B cell (primary cell): ENCODE measurements at regions not wholly inside any gene's neighbourhood (a gene's known extent, or its start where the extent isn't known, plus 50 kb on each side); places are given as distances from the start of the nearest gene placed in this dataset.

Experiments
- ATAC-seq: fragments of 200-7000 bp; cut with Tn5 transposase; one replicate; pipeline ENCODE4 v1.10.0; 2021; ENCODE audit warnings: low read depth, mild to moderate bottlenecking, moderate number of reproducible peaks, moderate library complexity
- CTCF ChIA-PET: fragments of 350-600 bp; sonication (Branson Sonifier 250); formaldehyde crosslinking; loops from one replicate; lab custom pipeline; 2021; ENCODE audit warnings: antibody characterized with exemption, inconsistent platforms; lab: Charles Lee
- POLR2A ChIA-PET: fragments of 350-600 bp; sonication (Branson Sonifier 250); formaldehyde crosslinking; loops from one replicate; lab custom pipeline; 2021; ENCODE audit warnings: antibody characterized with exemption; lab: Charles Lee
- DNase-seq: peaks from one replicate; pipeline ENCODE4 v3.0.0; 2013
- H2AFZ ChIP-seq: 2 replicates; pipeline ENCODE4 v1.6.1; 2012; ENCODE audit warnings: mild to moderate bottlenecking, low read depth, low read length; ENCODE audit not compliant: insufficient read depth, poor library complexity, severe bottlenecking
- H3K27ac ChIP-seq, 2 donors: 1 replicate in 1 of 2; 2 replicates in 1 of 2; pipeline ENCODE4 v1.5.1; 2012 to 2013; ENCODE audit warnings: low read length in 2 of 2, mild to moderate bottlenecking in 2 of 2, moderate library complexity in 1 of 2
- H3K27me3 ChIP-seq, 4 experiments: fragments of 200-600 bp in 1 of 4; sonication (generic) in 1 of 4; replicated peaks in 1 of 4; 1 replicate in 2 of 4; 2 replicates in 2 of 4; pipeline versions ENCODE4 v1.6.1 to v1.7.0; 2013 to 2016; ENCODE audit warnings: low read length in 3 of 4, mild to moderate bottlenecking in 2 of 4, mixed read lengths in 1 of 4, moderate library complexity in 1 of 4; ENCODE audit not compliant: insufficient read depth in 4 of 4, control insufficient read depth in 3 of 4; ENCODE audit errors: control extremely low read depth in 1 of 4
- H3K36me3 ChIP-seq, 2 experiments: replicated peaks in 1 of 2; 1 replicate in 1 of 2; 2 replicates in 1 of 2; pipeline versions ENCODE4 v1.6.1 to v1.7.1; 2013; ENCODE audit warnings: low read length in 1 of 2; ENCODE audit not compliant: insufficient read depth in 2 of 2, control insufficient read depth in 1 of 2; ENCODE audit errors: control extremely low read depth in 1 of 2, extremely low read depth in 1 of 2
- H3K4me1 ChIP-seq, 2 donors: fragments of 200-600 bp in 1 of 2; sonication (generic) in 1 of 2; 1 replicate in 1 of 2; 2 replicates in 1 of 2; pipeline versions ENCODE4 v1.5.1 to v1.6.1; 2013 to 2017; ENCODE audit warnings: low read length in 2 of 2; ENCODE audit not compliant: control insufficient read depth in 2 of 2, insufficient read depth in 2 of 2
- H3K4me2 ChIP-seq: replicated peaks from 2 replicates; pipeline ENCODE3; 2012; ENCODE audit warnings: mild to moderate bottlenecking, low read depth, low read length; ENCODE audit not compliant: poor library complexity, severe bottlenecking
- H3K4me3 ChIP-seq, 5 experiments: fragments of 200-600 bp in 1 of 5; sonication (generic) in 1 of 5; 1 replicate in 3 of 5; 2 replicates in 2 of 5; pipeline versions ENCODE4 v1.5.1 to v1.7.0; 2011 to 2016; ENCODE audit warnings: low read length in 4 of 5, mild to moderate bottlenecking in 4 of 5, low read depth in 2 of 5, control low read depth in 1 of 5, moderate library complexity in 1 of 5; ENCODE audit not compliant: insufficient read depth in 1 of 5; ENCODE audit errors: control extremely low read depth in 1 of 5, extremely low read depth in 1 of 5
- H3K79me2 ChIP-seq: fragments of 200-600 bp; sonication (generic); one replicate; pipeline ENCODE4 v1.6.0; 2016; ENCODE audit warnings: low read length; ENCODE audit not compliant: control insufficient read depth, insufficient read depth
- H3K9ac ChIP-seq: fragments of 200-600 bp; sonication (generic); 2 replicates; pipeline ENCODE4 v1.6.1; 2017; ENCODE audit warnings: mild to moderate bottlenecking, low read length, moderate library complexity
- H3K9me3 ChIP-seq, 3 donors: one replicate each; pipeline versions ENCODE4 v1.6.1 to v1.7.1; 2013; ENCODE audit warnings: low read length in 2 of 3; ENCODE audit not compliant: control insufficient read depth in 2 of 3, insufficient read depth in 1 of 3; ENCODE audit errors: control extremely low read depth in 1 of 3
- H4K20me1 ChIP-seq: 2 replicates; pipeline ENCODE4 v1.6.0; 2012; ENCODE audit warnings: mild to moderate bottlenecking, low read length; ENCODE audit not compliant: insufficient read depth, control insufficient read depth, poor library complexity, severe bottlenecking
- H3K27ac Mint-ChIP-seq: one replicate; pipeline ENCODE4 v1.8.0; 2021; ENCODE audit warnings: mixed read lengths
- H3K27me3 Mint-ChIP-seq: one replicate; pipeline ENCODE4 v1.8.0; 2021; ENCODE audit warnings: mixed read lengths
- H3K4me1 Mint-ChIP-seq: one replicate; pipeline ENCODE4 v1.8.0; 2021; ENCODE audit warnings: mixed read lengths
- H3K4me3 Mint-ChIP-seq: one replicate; pipeline ENCODE4 v1.8.0; 2021; ENCODE audit warnings: mixed read lengths
- H3K9me3 Mint-ChIP-seq: one replicate; pipeline ENCODE4 v1.8.0; 2022; ENCODE audit warnings: mixed read lengths; ENCODE audit not compliant: insufficient read depth
- EZH2 ChIP-seq: IDR thresholded peaks from 2 replicates; pipeline ENCODE4 v1.6.1; 2012; ENCODE audit warnings: borderline replicate concordance, low read depth, mild to moderate bottlenecking, moderate library complexity, low read length; ENCODE audit not compliant: insufficient read depth, poor library complexity, severe bottlenecking
- WGBS: methylation state at CpG from one replicate; pipeline ENCODE4 v1.1.5; 2013; ENCODE audit warnings: missing lambda C conversion rate; ENCODE audit not compliant: insufficient coverage; 5-methylcytosine and 5-hydroxymethylcytosine counted together
- intact Hi-C: fragments of 100-400 bp; cut with micrococcal nuclease; formaldehyde crosslinking; loops from one replicate; pipeline ENCODE4 v1.10.0; 2022
- TF ChIP-seq, protein P1 (sequence below): fragments of 200-600 bp; IDR thresholded peaks from one replicate; pipeline ENCODE4 v1.8.0; 2022; ENCODE audit warnings: antibody characterized with exemption, mild to moderate bottlenecking

DNA sequence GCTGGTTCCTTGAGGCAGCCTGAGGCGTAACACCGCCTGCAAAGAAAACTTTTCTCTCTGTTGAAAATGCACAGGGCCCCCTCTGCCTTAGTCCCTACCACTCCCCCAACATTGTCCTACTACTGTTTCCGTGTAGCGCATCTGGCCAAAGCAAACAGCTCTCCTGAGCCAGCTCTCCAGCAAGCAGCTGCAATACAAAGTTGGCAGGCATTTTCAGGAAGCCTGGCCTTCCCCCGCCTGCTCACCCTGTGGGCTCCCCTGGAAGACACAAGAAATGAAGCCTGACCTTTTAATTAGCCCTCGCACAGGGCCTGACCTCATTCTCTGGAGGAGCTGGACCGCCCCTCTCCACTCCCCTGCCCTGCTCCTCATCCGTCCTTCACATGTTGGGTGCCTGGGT, 66.7 kb downstream of the SOX9 start:
- no peaks in the 10 kb centered on the region for H3K4me1 Mint-ChIP-seq
- intact Hi-C loops: no loop called here
- CTCF ChIA-PET: no interaction called here
- Histone ChIP-seq H3K27me3 (no peaks in the 10 kb centered on the region), H4K20me1 (no peaks in the 10 kb centered on the region), H3K79me2 (no peaks in the 10 kb centered on the region), H3K9ac (no peak overlapping the region), H3K4me1 (no peaks in the 10 kb centered on the region), H3K4me2 (no peak overlapping the region), H3K36me3 (no peaks in the 10 kb centered on the region), H2AFZ (no peak overlapping the region), H3K9me3 (peaks cover 0 to 20% (median 0%) of the 10 kb centered on the region in 3 donors), H3K4me3 (no peak overlapping the region), H3K27ac (no peak overlapping the region)
- POLR2A ChIA-PET: no interaction called here
- no peaks in the 10 kb centered on the region for H3K27me3 Mint-ChIP-seq
- H3K9me3 Mint-ChIP-seq: no peaks in the 10 kb centered on the region
- WGBS: 92% methylated on average over 5 of the region's 8 CpGs
- no peak overlapping the region for H3K27ac Mint-ChIP-seq
- no peak for DNase-seq
- TF ChIP-seq EZH2: no peak
- TF ChIP-seq, protein P1, sequence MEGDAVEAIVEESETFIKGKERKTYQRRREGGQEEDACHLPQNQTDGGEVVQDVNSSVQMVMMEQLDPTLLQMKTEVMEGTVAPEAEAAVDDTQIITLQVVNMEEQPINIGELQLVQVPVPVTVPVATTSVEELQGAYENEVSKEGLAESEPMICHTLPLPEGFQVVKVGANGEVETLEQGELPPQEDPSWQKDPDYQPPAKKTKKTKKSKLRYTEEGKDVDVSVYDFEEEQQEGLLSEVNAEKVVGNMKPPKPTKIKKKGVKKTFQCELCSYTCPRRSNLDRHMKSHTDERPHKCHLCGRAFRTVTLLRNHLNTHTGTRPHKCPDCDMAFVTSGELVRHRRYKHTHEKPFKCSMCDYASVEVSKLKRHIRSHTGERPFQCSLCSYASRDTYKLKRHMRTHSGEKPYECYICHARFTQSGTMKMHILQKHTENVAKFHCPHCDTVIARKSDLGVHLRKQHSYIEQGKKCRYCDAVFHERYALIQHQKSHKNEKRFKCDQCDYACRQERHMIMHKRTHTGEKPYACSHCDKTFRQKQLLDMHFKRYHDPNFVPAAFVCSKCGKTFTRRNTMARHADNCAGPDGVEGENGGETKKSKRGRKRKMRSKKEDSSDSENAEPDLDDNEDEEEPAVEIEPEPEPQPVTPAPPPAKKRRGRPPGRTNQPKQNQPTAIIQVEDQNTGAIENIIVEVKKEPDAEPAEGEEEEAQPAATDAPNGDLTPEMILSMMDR: no peak
- no peak for ATAC-seq
- H3K4me3 Mint-ChIP-seq: no peak overlapping the region

DNA sequence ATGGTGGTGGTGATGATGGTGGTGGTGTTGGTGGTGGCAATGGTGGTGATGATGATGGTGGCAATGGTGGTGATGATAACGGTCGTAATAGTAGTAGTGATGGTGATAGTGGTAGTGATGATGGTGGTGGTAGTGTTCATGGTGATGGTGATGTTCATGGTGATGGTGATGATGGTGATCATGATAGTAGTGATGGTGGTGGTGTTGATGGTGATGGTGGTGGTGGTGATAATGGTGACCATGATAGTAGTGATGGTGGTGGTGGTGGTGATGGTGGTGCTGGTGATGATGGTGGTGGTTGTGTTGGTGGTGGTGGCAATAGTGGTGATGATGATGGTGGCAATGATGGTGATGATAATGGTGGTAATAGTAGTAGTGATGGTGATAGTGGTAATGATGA, 68.0 kb downstream of the SOX9 start:
- 97% methylated on average over 2 of the region's 2 CpGs for WGBS
- Mint-ChIP-seq H3K27ac (no peak overlapping the region), H3K9me3 (no peaks in the 10 kb centered on the region), H3K4me3 (no peak overlapping the region), H3K27me3 (no peaks in the 10 kb centered on the region), H3K4me1 (no peaks in the 10 kb centered on the region)
- no peak overlapping the region for H3K4me3 ChIP-seq
- no peak overlapping the region for H3K27ac ChIP-seq
- ChIA-PET POLR2A (no interaction called here), CTCF (no interaction called here)
- no peaks in the 10 kb centered on the region for H3K27me3 ChIP-seq
- H2AFZ ChIP-seq: no peak overlapping the region
- no peaks in the 10 kb centered on the region for H3K79me2 ChIP-seq
- H3K36me3 ChIP-seq: no peaks in the 10 kb centered on the region
- TF ChIP-seq EZH2: no peak
- TF ChIP-seq, protein P1: no peak
- intact Hi-C loops: no loop called here
- ATAC-seq: no peak
- no peak overlapping the region for H3K9ac ChIP-seq
- no peaks in the 10 kb centered on the region for H4K20me1 ChIP-seq
- no peaks in the 10 kb centered on the region for H3K4me1 ChIP-seq
- peaks cover 0 to 22% (median 0%) of the 10 kb centered on the region in 3 donors for H3K9me3 ChIP-seq
- H3K4me2 ChIP-seq: no peak overlapping the region
- no peak for DNase-seq
